HG03066 (cell line): ENCODE measurements at regions not wholly inside any gene's neighbourhood (a gene's known extent, or its start where the extent isn't known, plus 50 kb on each side); places are given as distances from the start of the nearest gene placed in this dataset.
"Not testable (repeated sequence)": the region's sequence is repeated elsewhere in the genome, so short reads cannot be mapped to it uniquely, and the experiment has no call there.

Experiments
- ATAC-seq: cut with Tn5 transposase; IDR thresholded peaks from one replicate; pipeline ENCODE4 v1.9.1; 2021; ENCODE audit warnings: low read depth; ENCODE audit not compliant: unreplicated experiment

DNA sequence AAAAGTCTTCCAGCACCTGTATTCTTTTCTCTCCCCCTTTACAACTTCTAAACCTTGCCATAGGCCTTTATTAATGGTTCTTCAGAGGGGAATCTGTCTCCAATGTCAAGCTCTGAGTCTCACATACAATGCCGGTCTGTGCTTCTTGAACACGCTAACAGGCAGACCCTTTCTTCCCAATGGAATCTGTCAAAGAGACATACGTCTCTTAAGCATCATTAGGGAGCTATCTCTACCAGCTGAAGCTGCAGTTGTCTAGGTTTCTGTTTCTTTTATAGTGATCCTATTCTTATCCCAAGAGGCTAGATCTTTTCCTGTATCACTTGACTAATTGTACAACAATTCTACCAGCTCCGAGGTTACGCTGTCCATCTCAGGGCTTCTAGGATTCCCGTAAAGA is 560.8 kb upstream of the NBEA start:
- no peak for ATAC-seq

DNA sequence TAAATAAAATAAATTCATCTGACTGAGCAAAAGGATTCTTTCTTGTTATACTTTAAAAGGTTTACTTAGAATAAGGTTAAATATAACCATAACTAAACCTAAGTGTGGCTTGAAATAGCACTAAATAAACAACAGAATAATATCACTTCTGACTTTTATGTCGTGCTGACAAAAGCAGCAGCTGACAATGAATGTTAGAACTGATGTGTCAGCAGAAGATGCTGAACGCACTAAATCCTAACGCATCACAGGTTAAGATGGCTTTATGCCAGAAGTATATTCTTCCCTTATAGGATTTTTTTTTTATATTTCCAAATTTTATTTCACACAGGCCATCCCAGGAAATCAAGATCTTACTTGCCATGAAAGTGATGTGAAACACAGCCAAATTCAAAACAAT is 558.3 kb upstream of the NBEA start:
- ATAC-seq = no peak

DNA sequence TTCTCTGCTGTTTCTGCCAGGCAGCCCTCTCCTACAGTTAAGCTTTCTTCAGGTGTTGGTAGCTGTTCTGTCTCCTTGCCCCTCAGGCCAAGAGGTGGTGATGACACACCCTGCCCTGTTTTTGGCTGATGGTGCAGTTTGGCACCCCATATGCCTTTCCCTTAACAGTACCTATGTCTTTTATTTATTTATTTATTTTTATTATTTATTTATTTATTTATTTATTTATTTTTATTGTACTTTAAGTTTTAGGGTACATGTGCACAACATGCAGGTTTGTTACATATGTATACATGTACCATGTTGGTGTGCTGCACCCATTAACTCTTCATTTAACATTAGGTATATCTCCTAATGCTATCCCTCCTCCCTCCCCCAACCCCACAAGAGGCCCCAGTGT is 555.8 kb upstream of the NBEA start:
- not testable (repeated sequence) for ATAC-seq

DNA sequence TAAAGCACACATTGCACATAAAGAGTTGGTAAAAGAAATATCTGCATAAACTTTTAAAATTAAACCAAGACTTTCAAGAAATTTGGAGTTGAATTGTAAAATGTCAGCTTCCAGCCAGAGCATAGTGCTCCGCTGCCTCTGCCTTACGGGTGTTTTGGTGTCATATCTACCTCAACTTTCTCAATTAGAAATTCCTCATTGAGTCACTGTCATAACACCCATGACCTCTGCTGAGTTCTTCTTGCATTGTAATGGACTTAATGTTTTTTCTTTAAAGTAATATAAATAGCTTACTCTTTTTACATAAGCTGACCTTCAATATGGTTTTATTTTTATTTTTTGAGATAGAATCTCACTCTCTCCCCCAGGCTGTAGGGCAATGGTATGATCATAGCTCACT is 551.0 kb upstream of the NBEA start:
- ATAC-seq = no peak

DNA sequence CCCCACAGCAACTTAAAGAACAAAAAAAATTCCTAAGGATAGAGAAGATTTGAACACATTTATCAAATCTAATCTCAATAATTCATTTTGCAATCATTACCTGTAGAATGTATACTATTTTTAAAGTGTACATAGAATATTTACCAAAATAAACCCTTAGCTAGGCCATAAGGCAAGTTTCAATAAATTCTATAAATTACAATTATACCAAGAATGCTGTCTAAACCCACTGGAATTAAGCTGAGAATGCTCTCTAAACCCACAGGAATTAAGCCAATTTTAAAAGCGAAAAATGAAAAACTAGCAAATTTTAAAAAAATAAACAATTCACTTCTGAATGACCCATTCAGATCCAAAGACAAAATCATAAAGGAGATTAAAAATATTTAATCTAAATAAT is 540.4 kb upstream of the NBEA start:
- ATAC-seq = no peak

DNA sequence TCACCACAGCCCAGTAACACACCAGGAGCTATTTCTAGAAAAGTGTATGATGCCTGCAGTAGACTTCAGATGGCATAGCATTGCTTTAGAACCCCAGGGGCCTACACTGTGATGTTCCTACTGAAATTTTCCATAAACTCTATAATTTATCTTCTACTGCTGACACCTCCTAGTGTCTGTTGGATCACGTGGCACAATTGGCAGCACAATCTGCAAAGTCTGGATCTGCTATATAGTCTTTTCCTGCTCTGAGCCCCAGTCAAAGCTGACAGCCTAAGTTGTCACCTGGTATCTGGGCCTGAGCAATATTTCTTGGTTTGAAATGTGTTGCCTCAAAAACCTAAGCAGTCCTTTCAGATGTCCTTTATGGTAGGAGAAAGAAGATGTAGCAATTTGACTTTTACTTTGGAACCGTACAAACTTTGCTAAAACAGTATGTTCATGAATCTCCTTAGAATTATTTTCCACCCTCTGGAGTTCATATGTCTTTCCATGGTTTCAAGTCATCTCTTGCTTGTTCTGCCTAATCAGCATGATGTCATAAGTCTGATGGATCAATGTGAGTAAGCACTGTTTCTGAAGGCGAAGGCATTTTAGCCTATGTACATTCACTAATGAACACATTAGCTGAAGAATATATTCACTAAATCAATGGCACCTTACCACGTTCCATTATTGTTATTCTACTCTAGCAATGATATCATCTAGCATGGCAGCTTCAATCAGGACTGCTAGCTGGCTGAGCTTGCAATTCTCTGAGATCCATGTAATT is 536.5 kb upstream of the NBEA start:
- ATAC-seq = no peak

DNA sequence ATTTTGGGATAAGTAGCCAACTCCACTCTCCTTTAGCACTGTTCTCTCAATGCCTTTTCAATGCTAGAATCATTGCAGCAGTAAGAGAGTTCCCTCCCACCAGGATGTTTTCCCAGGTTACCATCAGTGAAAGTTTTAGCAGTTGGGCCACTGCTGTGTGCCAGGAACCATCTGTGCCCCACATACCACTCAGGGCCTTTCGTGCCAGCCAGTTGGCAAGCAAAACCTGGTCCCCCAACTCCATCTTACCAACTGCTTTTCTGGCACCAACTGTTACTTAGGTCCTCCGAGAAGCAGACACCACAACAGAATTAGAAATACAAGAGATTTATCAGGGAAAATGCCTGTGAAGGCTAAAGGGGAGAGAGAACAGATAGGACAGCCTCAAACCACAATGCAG is 533.4 kb upstream of the NBEA start:
- ATAC-seq = no peak

DNA sequence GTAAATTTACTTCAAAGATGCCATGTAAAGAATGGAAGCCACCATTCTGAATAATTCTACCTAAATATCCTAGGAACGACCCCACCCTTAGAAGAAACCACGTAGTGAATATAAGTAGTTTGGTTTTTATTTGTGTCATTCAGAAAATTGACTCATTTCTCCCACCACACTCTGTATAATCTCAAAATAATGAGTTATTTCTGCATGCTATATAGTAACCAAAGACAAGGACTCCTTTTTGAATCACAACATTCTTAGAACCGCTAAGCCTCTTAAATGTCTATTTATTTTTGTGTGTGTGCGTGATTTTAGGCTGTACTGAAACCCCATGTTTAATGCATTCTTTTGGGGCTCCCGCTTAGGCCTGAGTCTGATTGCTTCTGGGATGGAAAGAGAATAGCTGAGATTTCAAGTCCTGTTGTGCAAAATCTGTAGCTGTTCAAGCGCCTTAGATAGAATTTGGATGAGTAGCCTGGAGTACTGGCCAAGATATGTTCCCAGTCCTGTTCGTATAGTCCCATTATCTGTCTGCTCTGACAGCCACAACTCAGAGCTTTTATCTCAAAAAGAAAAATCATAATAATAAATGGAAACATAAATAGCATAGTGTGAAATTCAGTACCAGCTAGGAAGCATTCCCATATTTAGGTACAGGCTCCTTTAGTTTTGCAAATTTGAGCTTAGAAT is 532.4 kb upstream of the NBEA start:
- no peak for ATAC-seq

DNA sequence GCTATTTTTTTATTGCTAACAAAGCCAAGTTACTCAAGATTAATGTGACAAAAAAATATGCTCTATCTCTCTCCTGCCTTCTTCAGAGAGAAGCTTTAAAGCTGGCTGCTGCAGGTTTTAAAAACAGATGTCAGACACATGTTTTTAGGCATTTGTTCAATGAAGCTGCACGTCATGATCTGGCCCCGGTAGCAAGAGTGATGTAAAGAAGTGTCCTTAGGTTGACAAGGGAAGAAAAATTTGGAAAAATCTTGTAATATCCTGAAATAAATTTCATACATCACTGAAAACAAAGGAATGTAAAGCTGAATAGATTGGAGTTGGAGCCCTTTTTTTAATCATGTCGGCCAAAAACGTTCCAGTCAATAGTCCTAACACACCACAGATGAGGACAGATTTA is 531.4 kb upstream of the NBEA start:
- no peak for ATAC-seq

DNA sequence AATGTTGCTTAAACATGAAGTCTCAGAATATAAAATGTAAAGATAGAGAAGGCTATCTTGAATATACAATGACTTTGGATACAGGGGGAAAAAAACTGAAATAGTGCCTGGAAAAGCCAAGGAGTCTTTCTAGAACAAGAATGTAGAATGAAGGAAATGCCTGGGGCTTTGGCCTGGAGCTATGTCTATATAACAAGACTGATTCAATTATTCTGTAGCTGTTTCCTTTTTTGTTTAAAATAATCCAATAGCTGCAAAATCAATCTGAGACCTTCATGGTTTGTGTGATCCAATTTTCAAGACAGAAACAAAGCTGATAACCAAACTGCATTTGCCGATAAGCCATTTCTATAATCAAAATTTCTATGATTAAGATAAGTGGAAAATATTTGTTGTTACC is 530.9 kb upstream of the NBEA start:
- no peak for ATAC-seq

DNA sequence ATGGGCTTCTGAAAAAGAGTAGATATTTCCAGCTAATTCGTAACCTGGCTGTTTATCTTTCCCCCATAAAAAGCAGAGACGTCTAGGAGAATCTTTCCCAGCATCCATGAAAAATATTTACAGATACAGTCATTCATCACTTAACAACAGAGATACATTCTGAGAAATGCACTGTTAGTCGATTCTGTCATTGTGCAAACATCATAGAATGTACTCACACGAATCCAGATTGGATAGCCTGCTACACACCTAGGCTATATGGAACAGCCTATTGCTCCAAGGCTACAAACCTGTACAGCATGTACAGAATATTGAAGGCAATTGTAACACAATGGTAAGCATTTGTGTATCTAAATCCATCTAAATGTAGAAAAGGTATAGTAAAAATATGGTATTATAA is 530.2 kb upstream of the NBEA start:
- no peak for ATAC-seq

DNA sequence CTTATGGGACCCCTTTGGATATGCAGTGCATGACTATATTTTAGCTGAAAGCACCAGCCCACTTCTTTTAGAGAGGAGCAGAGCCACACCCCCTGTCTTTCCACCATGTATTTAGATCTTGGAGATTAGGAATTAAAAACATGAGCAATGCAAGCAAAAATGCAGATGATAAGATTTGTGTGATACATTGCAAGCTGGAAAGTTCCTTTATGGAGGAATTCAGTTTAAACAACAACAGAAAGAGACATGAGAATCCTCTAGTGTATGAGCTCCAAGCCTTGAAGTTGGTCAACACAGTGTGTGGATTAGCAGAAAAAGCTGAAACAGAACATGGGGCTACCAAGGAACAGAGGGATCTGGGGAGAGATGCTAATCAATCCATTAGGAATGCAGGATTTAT is 529.8 kb upstream of the NBEA start:
- no peak for ATAC-seq

DNA sequence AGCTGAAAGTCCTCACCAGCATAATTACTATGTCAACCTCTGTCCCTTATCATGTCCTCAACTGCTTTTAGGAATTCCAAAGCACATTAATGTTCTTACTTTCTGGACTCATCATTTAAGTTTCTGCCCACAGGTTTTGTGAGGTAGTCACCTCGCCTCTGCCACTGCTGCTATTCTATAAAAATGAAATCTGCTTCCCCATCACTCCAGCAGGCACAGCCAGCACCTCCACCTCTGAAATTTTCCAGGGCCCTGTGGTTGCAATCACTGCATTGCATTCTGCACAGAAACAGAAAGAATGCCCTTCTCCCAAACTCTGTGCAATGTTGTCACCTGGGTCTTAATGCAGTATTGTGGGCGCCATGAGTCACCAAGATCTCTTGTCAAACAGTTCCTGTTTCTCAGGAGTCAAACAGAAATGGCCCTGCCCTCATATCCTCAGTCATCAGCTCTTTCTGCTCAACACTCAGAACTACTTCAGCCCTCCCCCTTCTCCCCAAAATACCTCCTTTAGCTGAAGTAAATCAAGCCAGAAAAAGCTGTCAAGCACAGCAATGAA is 529.2 kb upstream of the NBEA start:
- ATAC-seq = no peak

DNA sequence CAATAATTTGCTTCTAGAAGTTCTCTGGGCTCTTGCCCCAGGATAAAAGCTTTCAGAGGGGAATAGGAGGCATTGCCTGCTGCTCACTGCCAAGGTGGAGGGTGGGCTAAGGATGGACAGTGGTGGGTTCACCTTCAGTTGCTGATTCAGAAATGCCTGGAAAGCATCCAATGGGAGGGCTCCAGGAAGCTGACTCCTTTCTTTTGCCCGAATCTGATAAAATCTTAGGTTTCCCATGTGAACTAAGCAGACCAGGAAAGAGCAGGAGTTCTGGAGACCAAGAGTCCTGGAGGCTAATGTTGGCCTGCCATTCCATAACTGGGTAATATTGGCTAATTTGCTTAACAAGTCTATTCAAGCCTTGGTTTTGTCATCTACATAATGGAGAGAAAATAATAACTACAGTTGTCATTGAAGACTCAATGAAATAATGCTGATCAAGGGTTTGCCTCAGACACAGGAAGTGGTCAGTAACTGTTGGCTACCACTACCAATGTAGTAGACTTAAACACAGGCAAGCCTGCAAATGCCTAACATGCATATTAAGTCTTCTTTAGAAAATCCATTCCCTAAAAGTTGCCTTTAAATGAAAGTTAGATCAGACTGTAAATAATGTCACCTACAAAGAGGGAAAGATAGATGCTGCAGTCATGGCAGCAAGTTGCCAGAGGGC is 528.4 kb upstream of the NBEA start:
- ATAC-seq = no peak

DNA sequence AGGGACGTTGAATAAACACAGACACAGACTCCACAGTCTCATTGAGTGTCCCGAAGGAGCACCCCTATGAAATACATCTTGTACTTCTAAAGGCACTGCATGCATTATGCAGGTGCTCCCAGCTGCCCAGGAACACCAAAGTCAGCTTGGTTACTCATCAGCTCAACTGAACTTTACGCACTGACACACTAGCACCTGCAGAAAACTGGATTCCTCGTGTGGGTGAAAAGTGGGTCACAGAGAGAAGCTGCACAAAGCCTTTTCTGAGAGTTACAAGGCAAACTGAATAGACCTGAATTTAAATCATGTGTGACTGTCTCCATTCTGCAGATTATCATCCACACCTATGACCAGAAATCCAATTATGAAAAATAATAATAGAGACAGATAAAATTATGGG is 527.5 kb upstream of the NBEA start:
- no peak for ATAC-seq

DNA sequence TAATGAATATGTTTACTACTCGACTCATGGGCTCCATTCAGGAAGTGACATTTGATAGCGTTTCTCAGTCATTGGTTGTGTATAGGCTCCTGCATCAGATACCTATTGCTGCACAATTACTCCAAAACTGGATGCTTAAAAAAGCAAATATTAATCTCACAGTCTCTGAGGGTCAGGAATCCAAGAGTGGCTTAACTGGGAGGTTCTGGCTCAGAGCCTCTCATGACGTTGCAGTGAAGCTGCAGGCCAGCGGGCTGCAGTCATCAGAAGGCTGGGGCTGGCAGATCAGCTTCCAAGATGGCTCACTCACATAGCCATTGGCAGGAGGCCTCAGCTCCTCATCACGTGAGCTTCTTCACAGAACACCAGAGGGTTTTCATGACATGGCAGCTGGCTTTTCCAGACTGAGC is 525.1 kb upstream of the NBEA start:
- no peak for ATAC-seq

DNA sequence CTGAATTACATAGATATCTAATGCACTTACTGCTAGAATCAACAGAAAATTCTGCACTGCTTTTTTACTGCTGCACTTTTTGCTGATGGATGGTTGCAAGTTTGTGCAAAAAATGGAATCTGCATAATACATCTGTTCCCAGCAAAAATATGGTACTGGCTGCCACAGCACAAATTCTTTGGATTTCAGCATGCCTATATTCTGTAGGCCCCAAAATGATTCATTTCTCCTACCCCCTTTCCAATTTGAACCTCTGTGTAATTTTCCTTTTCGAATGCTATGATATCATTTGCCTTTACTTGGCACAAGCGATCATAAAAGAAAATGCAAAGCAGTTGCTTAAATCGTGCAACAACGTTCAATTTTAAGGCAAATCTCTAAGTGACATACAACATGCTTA is 524.2 kb upstream of the NBEA start:
- ATAC-seq = no peak

DNA sequence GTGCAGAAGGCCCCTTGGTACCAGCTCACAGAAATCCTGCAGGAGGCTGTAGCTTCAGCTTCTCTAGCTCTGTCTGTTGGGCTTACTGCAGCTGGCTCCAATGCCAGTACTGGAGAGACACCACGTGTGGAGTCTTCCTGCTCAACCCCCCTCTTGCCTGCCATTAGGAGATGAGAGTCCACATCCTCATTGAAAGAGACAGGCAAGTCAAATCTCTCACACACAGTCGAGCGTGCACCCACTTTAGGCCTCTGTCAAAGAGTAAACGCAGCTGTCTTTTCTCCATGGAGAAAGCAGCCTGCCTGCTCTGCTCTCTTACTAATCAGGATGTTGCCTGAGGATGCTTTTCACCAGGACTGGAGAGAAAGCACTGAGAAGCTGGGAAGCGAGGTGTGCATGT is 523.0 kb upstream of the NBEA start:
- no peak for ATAC-seq

DNA sequence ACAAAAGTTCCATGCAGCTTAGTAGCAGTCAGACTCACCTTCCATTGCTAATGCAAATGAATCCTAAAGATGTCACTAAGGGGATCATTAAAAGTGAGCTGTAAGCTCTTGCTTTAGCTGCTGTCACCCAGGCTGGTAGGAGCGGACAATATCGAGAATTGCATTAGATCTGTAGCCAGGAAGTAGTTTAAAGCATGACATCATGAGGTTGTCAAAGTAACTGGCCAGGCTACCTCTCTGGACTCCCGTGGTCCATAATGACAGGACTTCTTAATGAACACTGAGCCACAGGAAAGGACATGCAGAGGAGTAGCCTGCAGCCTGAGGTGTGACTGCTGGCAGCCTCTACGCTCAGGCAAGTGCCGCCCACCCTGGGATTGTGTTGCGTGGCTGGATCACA is 522.3 kb upstream of the NBEA start:
- ATAC-seq = no peak

DNA sequence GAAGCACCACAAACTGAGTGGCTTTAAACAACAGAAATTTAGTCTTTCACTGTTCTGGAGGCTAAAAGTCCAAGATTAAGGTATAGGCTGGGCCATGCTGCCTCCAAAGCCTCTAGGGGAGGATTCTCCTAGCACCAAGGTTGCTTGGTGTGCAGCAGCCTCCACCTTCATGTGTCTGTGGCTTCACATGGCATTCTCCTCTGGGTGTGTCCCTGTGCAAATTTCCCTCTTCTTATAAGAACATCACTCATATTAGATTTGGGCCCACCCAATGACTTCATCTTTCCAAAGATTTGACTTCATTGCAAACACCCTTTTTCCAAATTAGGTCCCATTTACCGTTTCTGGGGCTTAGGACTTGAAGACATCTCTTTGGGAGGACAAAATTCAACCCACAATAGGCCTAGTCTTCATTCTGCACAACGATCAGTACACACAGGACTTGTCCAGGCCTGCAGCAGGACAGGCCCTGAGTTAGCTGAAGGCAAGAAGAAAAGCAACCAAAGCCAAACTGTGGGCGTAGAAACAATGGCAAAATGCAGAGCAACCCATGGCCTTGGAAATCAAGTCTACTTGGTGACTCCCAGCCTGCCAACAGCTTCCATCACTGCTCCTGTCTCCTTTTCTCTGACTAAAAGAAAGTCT is 521.2 kb upstream of the NBEA start:
- ATAC-seq = no peak

DNA sequence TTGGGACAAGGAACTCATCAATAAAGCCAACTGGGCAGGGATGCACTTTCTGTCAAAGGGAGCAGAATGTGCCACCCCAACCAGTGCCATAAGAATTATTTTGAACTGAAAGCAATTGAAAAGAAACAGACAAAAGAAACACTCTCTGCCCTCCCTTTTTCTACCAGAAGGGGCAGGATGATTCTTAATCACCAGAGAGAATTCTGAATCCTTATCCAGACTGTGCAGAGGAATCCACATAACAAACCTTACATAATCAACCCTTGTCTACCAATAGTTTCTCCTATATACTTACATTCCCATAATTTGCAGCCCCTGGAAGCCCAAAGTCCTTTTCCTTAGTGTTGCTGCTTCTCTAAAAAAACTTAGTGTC is 520.7 kb upstream of the NBEA start:
- no peak for ATAC-seq
